Neural crest cell (in vitro differentiated cells): ENCODE measurements at regions not wholly inside any gene's neighbourhood (a gene's known extent, or its start where the extent isn't known, plus 50 kb on each side); places are given as distances from the start of the nearest gene placed in this dataset.
A peak's percentile ranks its signal among the peaks of the same experiment; 100 is the strongest.

Experiments used
- DNase-seq: peaks from one replicate; pipeline ENCODE4 v3.0.0; 2021; ENCODE audit warnings: low read depth, mixed read lengths, low spot score
- H3K27ac Mint-ChIP-seq: one replicate; pipeline ENCODE4 v1.8.0; 2021; ENCODE audit warnings: mild to moderate bottlenecking, mixed read lengths; ENCODE audit not compliant: unreplicated experiment
- H3K27me3 Mint-ChIP-seq: 2 replicates; pipeline ENCODE4 v1.8.0; 2021; ENCODE audit warnings: low read depth, mild to moderate bottlenecking, mixed read lengths
- H3K36me3 Mint-ChIP-seq: 2 replicates; pipeline ENCODE4 v1.8.0; 2021; ENCODE audit warnings: low read depth, mild to moderate bottlenecking, mixed read lengths
- H3K4me1 Mint-ChIP-seq: 2 replicates; pipeline ENCODE4 v1.8.0; 2021; ENCODE audit warnings: mixed read lengths
- H3K4me3 Mint-ChIP-seq: one replicate; pipeline ENCODE4 v1.8.0; 2021; ENCODE audit warnings: mild to moderate bottlenecking, mixed read lengths
- H3K9me3 Mint-ChIP-seq: 2 replicates; pipeline ENCODE4 v1.8.0; 2021; ENCODE audit warnings: mixed read lengths
- TF ChIP-seq, protein P1 (sequence below): fragments of 200-600 bp; sonication (generic); conservative IDR thresholded peaks from 2 replicates; pipeline ENCODE4 v1.5.0; 2021; ENCODE audit warnings: antibody characterized with exemption, mild to moderate bottlenecking

- no peak overlapping the region for H3K27ac Mint-ChIP-seq
- no peaks in the 10 kb centered on the region for H3K36me3 Mint-ChIP-seq
- H3K9me3 Mint-ChIP-seq: peaks cover 4% of the 10 kb centered on the region
- no peak for DNase-seq
- no peaks in the 10 kb centered on the region for H3K4me1 Mint-ChIP-seq
- TF ChIP-seq, protein P1, sequence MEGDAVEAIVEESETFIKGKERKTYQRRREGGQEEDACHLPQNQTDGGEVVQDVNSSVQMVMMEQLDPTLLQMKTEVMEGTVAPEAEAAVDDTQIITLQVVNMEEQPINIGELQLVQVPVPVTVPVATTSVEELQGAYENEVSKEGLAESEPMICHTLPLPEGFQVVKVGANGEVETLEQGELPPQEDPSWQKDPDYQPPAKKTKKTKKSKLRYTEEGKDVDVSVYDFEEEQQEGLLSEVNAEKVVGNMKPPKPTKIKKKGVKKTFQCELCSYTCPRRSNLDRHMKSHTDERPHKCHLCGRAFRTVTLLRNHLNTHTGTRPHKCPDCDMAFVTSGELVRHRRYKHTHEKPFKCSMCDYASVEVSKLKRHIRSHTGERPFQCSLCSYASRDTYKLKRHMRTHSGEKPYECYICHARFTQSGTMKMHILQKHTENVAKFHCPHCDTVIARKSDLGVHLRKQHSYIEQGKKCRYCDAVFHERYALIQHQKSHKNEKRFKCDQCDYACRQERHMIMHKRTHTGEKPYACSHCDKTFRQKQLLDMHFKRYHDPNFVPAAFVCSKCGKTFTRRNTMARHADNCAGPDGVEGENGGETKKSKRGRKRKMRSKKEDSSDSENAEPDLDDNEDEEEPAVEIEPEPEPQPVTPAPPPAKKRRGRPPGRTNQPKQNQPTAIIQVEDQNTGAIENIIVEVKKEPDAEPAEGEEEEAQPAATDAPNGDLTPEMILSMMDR: no peak
- H3K4me3 Mint-ChIP-seq: no peak overlapping the region
- H3K27me3 Mint-ChIP-seq: no peaks in the 10 kb centered on the region
Observed at GRCh38 chr1:209326076-209326475, 257.4 kb upstream of the CAMK1G start.

DNA sequence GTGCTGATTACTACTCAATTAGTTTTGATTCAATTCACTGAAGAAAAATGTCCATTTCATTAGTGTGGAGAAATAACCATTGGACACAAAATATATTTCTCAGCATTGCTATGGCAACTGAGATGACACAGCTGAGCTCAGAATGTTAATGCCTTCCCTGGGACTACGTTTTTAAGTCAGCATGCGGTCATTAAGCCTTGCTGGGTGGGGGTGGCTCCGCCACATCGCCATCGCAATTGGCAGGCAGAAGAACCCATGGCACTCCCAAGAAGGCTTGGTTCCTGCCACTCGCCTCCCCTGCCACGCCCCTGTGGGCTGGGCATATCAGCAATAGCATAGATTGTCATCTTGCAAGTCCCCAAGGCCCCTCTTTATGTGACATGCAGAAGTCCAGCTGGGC is 256.7 kb upstream of the CAMK1G start:
- Mint-ChIP-seq H3K36me3 (no peaks in the 10 kb centered on the region), H3K27me3 (no peaks in the 10 kb centered on the region), H3K4me3 (no peak overlapping the region), H3K27ac (no peak overlapping the region), H3K4me1 (no peaks in the 10 kb centered on the region), H3K9me3 (no peaks in the 10 kb centered on the region)
- no peak for DNase-seq
- TF ChIP-seq, protein P1: no peak

DNA sequence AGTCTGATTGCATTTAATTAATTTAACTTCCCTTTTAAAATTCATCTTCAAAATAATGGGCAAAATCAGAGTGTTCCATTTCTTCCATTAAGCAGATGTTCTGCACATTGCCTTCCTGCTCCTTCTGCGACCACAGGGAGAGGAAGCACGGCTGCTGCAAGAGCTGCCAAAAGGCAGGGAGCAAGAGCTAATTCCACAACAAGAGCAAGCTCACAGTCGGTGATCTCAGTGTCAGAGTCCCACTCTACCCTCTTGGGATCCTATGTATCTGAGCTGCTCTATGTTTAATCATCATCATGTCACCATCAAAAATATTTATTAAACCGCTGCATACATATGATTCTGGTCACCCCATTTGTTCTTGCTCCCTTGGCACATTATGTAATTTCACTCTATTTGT is 255.3 kb upstream of the CAMK1G start:
- no peaks in the 10 kb centered on the region for H3K4me1 Mint-ChIP-seq
- TF ChIP-seq, protein P1: no peak
- no peak for DNase-seq
- no peak overlapping the region for H3K4me3 Mint-ChIP-seq
- no peaks in the 10 kb centered on the region for H3K9me3 Mint-ChIP-seq
- no peak overlapping the region for H3K27ac Mint-ChIP-seq
- H3K27me3 Mint-ChIP-seq: no peaks in the 10 kb centered on the region
- no peaks in the 10 kb centered on the region for H3K36me3 Mint-ChIP-seq

- Mint-ChIP-seq H3K9me3 (peaks cover 2% of the 10 kb centered on the region), H3K36me3 (no peaks in the 10 kb centered on the region), H3K27me3 (no peaks in the 10 kb centered on the region), H3K4me1 (no peaks in the 10 kb centered on the region), H3K27ac (no peak overlapping the region), H3K4me3 (no peak overlapping the region)
- TF ChIP-seq, protein P1: peak; percentile 77
- peak; percentile 49 for DNase-seq
Observed at GRCh38 chr1:209335178-209335577, 248.3 kb upstream of the CAMK1G start.

- Mint-ChIP-seq H3K4me1 (no peaks in the 10 kb centered on the region), H3K9me3 (no peaks in the 10 kb centered on the region)
- TF ChIP-seq, protein P1: no peak
Observed at GRCh38 chr1:209341146-209341545, 242.4 kb upstream of the CAMK1G start.

More at GRCh38 chr1:209341146-209341545, 242.4 kb upstream of the CAMK1G start:
- H3K4me3 Mint-ChIP-seq: no peak overlapping the region
- no peak for DNase-seq
- no peaks in the 10 kb centered on the region for H3K27me3 Mint-ChIP-seq
- H3K36me3 Mint-ChIP-seq: no peaks in the 10 kb centered on the region
- no peak overlapping the region for H3K27ac Mint-ChIP-seq
